Glomerular visceral epithelial cell (primary cell): ENCODE measurements at regions not wholly inside any gene's neighbourhood (a gene's known extent, or its start where the extent isn't known, plus 50 kb on each side); places are given as distances from the start of the nearest gene placed in this dataset.

Experiments used
- DNase-seq: peaks from one replicate; pipeline ENCODE4 v3.0.0-alpha.2; 2016; ENCODE audit errors: extremely low spot score

- DNase-seq = peak; percentile 17
Measured at GRCh38 chr12:19572920-19573558, 133.7 kb downstream of the AEBP2 start.

DNA sequence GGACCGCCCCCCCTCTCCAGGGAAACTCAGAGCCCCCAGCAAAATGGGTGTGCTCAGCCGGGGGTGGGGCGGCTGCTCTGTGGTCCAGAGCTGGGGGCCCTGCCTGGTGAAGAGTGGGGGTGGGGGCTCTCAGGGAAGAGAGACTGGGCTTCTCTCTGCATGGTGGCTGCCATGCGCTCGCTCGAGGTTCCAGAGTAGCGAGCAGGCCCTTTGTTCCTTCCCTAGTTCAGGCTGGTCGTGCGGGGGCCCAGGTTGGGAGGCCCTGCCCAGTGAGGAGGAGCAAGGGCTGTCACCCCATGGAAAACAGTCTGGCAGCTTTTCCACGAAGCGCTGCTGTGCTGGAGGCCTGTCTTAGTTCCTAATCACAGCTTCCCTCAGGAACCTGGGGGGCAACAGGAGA lies 134.6 kb downstream of the AEBP2 start:
- DNase-seq = no peak

DNA sequence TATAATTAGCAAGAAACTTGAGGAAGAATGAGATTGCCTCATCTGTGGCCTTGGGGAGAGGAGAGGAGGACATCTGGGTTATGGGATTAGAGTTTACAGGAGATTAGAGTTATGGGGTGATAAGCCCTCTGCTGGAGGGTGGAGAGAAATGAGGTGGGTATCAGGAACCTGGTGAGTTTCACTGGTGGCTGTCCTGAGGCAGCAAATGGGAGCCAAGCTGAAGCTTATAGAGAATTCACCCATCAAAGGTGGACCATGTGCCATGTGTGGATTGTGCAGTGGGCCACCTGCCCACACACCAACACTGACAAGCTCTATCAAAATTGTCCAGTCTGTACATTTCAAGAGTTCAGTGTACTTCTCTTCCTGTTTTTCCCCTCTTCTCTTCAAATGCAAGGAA lies 135.3 kb downstream of the AEBP2 start:
- DNase-seq = no peak

- DNase-seq = peak; percentile 56
Measured at GRCh38 chr12:19575337-19576243, 136.3 kb downstream of the AEBP2 start.

DNA sequence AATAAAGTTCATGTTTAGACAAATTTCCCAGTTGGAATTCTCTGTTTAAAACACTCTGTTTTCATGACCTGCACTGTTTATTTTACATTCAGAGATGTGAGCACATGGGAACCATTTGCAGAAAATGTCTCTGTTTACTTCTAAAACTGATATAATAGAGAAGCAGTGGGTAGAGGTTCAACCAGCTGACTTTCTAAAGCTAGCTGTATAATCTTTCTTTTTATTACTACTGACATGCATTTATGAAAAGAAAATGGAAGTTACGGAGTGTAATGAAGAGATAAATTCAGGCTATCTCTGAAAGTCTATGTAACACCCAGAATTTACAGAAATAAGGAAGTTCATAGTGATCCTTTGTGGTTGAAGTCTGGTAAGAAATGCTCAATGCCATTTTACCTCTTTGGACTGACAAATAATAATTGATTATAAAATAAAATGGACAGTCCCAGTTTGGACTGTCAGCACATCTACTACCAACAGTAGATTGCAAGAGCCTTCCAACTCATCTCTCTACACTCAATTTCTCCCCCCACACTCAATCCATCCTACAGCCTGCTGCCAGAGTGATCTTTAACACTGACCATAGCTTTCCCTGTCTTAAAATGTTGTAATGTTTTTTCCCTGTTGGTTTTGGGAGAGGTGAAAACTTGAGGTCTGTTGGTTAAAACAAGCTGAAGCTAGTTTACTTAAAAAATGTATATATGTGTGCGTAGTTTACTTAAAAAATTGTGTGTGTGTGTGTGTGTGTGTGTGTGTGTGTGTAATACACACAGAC lies 137.4 kb downstream of the AEBP2 start:
- no peak for DNase-seq

GRCh38 chr12:19577281-19577530 lies 137.9 kb downstream of the AEBP2 start:
- DNase-seq = no peak

DNA sequence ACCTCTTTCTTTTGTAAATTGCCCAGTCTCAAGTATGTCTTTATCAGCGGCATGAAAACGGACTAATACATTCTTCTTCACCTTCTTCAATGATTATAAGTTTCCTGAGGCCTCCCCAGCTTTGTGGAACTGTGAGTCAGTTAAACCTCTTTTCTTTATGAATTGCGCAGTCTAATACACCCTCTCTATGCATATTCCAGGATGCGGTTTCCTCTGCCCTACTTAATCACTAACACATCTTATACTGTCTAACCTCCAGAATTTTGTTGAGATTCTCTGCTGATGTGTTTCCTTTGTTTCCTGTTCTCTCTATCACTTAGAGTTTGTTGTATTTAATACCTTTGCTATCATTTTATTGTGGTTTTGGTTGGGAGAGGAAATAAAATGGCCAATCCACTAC lies 145.4 kb downstream of the AEBP2 start:
- no peak for DNase-seq

GRCh38 chr12:19588951-19589350 lies 149.7 kb downstream of the AEBP2 start:
- DNase-seq = no peak

DNA sequence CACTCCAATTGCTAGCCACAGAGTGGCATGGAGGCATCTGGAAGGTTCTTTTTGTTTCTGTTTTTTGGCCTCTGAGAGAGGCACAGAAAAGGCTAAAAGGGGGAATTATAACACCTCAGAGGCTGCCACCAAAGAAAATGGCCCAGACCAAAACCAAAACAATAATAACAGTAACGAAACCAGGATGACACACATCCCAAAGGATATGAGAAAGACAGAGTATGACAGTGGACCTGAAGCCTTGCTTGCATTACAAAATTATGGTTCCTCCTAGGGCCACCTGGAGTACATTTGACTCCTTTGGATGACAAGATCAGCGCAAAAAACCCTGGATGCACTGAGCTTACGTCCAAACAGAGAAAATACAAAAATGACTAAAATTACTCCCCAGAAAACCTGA lies 152.7 kb downstream of the AEBP2 start:
- no peak for DNase-seq

GRCh38 chr12:19596434-19597166 lies 157.3 kb downstream of the AEBP2 start:
- no peak for DNase-seq

DNA sequence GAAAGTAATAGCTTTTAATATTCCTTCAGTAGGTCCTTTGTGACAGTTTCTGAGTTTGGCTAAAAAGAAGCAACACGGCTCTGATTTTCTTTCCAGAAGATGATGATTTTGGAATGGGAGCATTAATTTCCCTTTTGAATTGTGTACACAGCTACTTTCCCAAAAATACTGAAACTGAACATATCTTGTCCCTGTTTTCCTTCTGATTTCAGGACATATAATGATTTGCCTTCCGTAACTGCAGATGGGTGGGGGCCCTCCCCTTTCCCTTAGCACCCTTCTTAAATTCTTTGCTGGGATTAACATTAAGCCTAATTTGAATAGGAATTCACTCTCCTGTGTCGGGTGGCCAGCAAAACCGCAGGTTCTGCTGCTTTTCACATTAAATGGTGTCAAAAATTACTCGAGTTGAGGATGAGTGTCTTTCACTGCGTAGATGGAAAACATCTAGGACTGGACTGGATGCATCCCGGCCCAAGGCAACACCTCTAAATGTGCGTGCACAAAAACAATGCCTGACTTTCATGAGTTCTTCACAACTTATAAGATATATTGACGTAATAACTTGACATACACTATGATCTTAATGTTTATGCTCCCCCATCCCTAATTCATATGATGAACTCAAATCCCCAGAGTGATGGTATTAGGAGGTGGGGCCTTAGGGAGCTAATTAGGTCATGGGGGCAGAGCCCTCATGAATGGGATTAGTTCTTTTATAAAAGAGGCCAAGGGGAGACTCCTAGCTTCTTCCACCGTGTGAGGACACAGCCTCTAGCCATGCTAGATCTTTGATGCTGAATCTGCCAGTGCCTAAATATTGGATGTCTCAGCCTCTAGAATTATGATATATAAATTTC lies 158.1 kb downstream of the AEBP2 start:
- no peak for DNase-seq

DNA sequence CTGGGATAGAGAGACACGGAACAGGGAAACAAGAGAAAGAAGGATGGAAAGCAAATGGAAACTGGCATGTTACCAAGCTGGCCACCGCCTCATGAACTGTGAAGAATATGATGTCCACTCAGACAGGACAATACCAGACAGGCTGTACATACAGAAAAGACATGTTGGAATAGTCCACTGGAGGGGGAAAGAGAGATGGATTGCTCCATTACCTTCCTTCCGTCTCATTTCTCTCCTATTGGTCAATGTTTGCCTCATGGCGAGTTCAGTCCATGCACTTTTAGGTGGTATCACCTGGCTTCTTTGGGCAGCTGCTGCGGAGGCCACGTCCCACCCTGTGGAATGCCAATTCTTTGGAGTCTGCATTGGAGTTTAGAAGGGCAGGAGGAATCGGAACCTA lies 166.4 kb downstream of the AEBP2 start:
- DNase-seq = no peak

GRCh38 chr12:19608039-19608438 lies 168.7 kb downstream of the AEBP2 start:
- no peak for DNase-seq

DNA sequence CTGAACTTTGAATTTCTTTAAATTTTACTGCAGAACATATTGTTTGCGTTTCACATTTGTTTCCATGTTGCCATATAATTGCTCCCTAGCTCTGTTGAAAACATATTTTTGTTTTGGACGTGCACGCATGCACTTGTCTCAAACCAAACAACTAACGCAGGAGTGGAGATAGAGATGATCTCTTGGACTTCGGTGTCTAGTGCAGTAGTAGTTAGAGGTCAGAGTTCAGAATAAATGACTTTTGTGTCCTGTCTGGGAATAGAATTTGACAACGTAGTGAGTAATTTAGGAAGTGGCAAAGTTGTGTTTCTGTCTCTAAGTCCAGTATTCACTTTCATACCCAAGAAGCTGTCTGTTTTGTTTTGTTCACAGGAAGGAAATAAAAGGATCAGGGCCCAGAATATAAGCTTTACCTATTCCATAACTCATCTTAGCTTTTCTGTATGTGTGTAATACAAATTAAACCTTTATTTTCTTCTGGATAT lies 173.8 kb downstream of the AEBP2 start:
- no peak for DNase-seq

- no peak for DNase-seq
Measured at GRCh38 chr12:19614601-19615383, 175.5 kb downstream of the AEBP2 start.

DNA sequence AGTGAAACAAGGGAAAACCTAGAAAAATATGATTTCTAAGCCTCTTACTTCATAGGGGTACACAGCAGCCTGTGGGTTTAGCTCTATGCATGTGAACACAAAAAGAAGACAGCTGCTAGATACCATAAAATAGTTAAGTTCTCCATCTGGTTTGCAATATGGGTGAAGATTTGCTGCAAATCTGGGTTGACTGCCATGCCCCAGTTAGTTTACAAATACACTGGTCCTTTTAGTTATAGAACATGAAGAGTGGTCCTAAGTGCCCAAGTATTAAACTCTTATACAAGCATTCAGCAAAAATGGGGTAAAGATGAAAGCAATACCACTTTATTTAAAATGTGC lies 176.1 kb downstream of the AEBP2 start:
- no peak for DNase-seq

DNA sequence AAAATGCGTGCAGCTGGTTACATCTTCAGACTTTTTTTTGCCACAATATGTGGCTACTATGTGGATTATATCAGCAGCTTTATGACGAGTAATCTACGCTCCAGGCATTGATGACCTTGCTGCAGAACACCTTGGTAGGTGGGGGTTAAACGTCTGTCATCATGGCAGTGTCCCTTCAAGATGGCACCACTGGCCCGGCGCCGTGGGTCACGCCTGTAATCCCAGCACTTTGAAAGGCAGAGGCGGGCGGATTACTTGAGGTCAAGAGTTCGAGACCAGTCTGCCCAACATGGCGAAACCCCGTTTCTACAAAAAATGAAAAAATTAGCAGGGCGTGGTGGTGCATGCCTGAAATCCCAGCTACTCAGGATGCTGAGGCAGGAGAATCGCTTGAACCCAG lies 177.5 kb downstream of the AEBP2 start:
- DNase-seq = no peak

DNA sequence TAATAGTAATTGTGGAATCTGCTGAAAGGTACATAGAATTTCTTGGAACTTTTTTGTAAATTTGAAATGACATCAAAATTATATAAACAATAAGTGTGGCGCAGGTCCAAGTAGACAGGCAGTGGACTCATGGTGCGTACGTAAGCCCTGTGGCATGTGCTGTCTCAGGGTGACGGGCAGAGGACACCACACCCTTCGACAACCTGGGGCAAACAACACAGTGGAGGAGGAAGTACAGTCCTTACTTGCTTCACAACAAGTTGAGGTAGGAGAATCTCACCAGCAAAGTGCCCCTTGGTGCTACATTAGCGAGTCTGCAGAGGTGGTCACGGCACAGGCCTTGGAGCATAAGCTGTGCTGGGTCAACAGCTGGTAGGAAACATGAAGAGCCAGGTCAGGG lies 180.9 kb downstream of the AEBP2 start:
- DNase-seq = no peak

- DNase-seq = no peak
Measured at GRCh38 chr12:19623751-19624399, 184.6 kb downstream of the AEBP2 start.

DNA sequence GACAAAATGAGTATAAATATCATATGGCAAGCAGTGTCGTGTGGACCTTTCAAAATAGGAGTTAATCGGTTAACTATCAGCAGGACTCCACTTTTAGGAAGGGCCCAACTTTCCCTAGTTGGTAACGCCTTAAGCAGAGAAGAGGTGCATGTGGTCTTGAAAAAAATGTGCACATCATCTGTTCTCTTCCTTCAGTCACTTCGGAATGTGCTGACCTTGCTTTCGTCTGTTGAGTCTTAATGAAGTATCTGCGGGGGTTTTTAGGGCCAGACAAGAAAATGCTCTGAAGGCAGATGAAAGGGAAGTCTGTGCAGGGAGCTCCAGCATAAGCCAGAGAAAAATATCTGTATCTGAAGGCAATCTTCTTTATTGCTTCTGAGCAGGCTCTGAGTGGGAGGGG lies 185.2 kb downstream of the AEBP2 start:
- no peak for DNase-seq
